HG03108 (cell line): ENCODE measurements at regions not wholly inside any gene's neighbourhood (a gene's known extent, or its start where the extent isn't known, plus 50 kb on each side); places are given as distances from the start of the nearest gene placed in this dataset.
"Not testable (repeated sequence)": the region's sequence is repeated elsewhere in the genome, so short reads cannot be mapped to it uniquely, and the experiment has no call there.

Experiments used
- ATAC-seq: cut with Tn5 transposase; IDR thresholded peaks from one replicate; pipeline ENCODE4 v1.9.1; 2021; ENCODE audit warnings: moderate library complexity; ENCODE audit not compliant: unreplicated experiment

DNA sequence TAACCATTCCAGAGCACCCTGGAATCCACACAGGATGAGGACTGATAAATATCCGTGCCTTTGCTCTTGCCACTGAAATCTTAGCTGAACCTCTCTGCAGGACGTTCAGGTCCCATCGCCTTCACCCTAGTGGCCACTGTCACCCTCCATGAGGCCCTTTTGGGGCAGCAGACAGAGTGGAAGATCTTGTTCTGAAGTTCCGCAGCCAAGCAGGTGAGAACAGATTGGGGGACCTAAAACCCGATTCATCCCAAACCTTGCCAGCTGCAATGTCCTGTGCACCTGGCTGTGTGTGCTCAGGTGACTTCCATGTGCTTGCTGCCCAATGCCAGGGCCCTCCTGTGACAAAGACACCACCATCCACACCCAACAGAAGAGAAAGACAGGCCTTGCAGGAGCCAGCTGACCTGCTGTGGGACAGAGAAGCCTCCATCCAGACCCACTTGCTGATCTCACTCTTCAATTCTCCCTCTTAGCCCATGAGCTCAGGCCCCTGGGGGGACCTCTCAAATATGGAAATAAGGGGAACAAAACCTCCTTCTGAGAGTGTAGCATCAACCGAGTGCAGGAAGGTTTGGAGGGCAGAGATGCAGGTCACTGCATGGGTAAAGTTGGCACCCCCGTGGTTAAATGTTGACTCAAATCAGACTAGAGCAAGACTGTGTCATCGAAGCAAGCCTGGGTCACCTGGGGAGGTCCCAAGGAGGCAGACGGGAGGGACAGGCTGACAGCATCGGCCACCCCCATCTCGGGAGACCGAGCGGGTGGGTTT, 308.7 kb upstream of the DIO3 start:
- ATAC-seq: no peak

DNA sequence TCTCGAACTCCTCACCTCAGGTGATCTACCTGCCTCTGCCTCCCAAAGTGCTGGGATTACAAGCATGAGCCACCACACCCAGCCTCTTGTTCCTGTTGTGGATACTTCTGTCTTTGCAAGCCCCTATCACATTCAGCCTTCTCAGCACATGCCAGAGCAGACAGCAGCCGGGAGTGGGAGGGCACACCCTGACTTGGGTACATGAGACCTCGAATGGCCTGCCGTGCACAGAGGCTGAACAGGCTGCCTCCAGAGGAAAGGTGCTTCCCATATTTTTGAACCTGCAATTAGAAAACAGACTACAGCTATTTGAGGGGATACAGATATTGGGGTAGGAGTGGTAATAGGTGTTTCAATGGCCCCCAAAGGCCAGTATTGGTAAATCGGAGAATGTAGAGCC, 307.3 kb upstream of the DIO3 start:
- ATAC-seq: no peak

DNA sequence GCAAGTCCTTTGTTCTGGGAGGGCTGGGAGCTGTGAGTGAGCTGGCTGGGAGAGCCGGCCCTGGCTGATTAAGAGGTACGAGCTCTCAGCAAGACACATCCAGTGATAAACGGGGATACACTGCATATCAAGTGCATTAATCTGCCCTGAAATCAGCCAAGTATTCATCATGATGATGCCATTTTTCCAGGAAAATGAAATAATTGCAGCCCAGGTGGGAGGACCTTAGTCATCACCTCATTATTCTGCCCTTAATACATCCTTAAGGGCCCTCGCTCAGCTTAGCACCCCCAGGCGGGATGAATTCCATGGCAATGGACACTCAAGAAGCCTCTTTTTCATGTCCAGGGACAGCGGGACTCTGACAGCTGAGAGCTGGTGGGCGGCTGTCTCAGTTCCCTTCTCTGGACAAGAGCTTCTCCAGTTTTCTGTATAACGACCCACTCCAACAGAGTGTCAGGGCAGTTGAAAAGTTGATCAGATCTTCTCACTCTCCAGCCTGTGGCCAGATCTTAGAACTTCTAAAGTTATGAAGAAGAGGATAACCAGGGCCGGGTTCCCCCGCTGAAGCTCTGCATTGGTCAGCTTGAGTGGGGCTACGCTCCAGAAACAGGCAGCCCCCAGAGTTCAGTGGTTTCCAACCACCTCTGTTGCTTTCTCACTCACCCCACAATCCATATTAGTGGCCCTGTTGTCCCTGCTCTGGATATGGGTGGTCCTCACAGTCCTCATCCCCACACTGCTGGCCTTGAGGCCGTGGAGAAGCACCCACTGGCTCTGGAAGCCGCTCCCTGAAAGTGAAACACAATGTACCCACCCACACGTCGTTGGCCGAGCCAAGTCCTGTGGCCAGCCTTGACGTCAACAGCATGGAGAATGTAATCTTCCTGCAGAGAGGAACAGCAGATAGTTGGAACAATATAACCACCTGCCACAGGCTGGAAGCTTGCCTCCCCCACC, 306.2 kb upstream of the DIO3 start:
- no peak for ATAC-seq

- no peak for ATAC-seq
Observed at GRCh38 chr14:101255765-101256125, 305.6 kb upstream of the DIO3 start.

GRCh38 chr14:101256266-101256665, 305.0 kb upstream of the DIO3 start:
- ATAC-seq: no peak

GRCh38 chr14:101257551-101257950, 303.7 kb upstream of the DIO3 start:
- ATAC-seq: no peak

GRCh38 chr14:101259748-101260147, 301.5 kb upstream of the DIO3 start:
- ATAC-seq: no peak

GRCh38 chr14:101266441-101266840, 294.9 kb upstream of the DIO3 start:
- ATAC-seq: not testable (repeated sequence)

DNA sequence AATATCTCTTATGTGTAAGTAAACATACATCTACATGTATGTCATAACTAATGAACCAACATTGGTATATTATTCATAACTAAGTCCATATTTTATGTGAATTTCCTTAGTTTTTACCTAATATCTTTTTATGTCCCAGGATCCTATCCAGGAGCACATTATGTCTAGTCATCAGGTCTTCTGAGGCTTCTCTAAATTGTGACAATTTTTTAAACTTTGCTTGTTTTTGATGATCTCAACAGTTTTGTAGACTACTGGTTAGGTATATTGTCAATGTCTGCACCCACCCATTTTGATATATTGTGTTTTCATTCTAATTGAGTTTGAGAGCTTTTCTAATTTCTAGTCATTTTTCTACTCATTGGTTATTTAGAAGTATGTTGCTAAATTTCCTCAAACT, 288.2 kb upstream of the DIO3 start:
- ATAC-seq: no peak

DNA sequence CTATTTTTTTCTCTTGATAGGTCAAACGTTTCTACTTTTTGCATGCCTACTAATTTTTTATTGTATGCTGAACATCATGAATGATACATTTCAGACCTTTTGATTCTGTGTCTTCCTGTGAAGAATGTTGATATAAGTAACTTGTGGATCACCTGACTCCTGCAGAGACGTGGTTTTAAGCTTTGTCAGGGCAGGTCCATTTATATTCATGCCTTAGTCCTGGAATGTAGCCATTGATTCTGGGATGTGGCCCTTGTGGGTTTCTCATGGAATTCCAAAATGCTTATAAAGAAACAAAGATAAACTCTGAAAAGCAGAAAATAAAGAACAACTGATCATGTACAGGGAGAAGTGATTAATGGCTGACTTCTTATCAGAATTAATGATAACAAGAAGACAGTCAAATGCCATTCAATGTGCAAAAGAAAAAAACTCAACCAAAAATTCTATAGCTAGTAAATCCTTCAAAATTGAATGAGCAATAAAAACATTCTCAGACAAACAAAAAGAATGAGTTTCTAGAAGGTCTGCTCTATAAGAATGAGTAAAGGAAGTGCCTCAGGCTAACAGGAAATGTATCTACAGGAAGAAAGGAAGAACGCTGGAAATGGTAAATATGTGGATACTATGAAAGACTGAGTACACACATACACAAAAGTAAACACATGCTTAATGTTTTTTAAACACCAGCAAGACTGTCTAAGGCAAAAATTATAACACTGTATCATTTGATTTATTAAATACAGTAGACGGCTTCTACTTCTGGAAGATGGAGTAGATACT, 284.8 kb upstream of the DIO3 start:
- ATAC-seq: no peak

GRCh38 chr14:101282418-101282817, 278.9 kb upstream of the DIO3 start:
- ATAC-seq: no peak

DNA sequence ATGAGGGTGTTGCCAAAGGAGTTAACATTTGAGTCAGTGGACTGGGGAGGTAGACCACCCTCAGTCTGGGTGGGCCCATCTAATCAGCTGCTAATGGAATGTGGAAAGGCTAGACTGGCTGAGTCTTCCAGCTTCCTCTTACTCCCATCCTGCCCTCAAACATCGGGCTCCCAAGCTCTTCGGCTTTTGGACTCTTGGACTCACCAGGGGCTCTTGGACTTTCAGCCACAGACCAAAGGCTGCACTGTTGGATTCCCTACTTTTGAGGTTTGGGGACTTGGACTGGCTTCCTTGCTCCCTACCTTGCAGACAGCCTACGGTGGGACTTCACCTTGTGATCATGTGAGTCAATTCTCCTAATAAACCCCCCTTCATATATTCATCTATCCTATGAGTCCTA, 276.6 kb upstream of the DIO3 start:
- no peak for ATAC-seq

DNA sequence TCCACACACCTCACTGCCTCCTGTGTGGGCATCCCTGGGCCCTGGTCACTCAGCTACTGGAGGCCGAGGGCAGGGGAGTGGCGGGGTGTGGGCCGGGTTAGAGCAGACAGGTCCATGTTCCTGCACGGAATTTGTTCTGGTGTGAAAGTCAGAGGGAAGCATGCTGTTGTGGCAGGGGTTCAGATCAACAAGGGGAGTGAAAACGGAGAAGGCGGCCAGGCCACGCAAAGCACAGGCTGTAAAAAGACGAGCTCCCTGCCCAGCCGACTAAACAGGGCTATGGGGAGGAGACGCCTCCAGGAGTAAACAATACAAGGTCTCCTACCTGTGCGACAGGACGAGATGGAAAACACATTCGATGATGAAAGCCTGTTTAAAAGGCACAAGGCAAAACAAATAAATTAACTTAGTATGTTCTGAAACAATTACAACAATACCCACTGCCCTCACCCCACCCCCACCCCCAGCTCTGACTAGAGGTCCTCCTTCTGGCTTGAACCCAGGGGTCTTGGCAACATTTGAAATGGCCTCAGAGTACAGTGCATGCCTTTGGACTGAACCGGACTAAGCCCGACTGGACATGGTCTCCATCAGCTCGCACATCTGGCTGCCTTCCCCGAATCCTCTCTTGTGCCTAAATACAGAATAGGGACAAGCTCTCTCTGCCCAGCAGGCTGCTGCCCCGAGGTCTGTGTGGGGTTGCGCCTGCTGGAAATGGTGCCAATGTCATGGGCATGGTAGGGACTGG, 274.9 kb upstream of the DIO3 start:
- no peak for ATAC-seq

DNA sequence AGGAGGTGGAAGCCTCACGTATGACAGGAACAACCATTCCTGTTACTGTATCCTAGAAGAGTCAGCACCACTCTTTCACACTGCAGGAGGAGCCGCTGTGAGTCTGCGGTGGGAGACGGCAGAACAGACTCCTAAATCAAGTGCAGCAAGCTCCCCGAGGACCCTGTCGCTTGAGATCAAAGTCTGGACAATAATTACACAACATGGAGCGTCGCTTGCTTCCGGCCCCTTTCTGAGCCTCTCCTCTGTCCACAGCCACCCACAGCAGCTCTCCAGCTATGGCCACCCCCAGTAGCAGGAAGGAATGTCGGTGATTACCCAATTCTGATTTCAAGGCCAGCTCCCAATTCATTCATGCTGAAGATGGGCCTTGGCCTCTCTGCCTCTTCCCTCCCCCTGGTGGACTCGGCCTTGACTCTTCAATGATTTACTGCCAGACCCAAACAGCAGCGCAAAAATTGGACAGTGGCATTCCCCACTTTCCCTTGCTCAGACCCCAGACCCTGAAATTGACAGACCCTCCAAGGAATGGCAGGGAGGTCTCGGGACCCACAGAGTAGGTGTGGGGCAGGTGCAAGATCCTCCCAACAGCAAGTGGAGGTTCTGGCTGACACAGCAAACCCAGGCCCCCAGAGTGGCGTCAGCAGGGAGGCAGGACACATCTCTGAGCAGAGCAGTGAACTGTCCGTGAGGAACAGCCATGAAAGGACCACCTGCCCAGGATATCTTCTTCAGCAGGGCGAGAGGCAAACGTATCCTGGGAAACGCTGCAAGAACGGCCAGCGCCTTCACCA, 272.7 kb upstream of the DIO3 start:
- ATAC-seq: no peak

DNA sequence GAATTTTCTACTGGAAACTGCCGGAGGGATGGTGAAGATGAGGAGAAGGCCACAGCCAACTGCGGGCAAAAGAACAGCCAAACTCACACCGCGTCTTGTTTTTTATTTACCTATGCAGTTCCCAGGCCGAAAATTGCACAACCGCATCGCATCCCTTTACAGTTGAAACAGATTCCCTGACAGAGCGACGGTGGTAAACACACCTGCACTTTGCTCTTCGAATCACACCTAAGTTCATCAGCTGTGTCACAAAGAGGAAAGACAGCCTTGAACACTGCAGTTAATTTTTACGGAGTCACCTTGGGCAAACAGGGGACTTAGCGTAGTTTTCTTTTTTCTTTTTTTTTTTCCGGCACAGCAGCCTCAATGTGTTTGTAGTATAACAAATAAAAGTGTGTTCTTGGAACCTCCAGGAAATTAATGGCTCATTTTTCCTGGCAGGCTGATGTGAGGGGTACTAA, 272.0 kb upstream of the DIO3 start:
- no peak for ATAC-seq

GRCh38 chr14:101289911-101290310, 271.4 kb upstream of the DIO3 start:
- no peak for ATAC-seq

- no peak for ATAC-seq
Observed at GRCh38 chr14:101290611-101291010, 270.7 kb upstream of the DIO3 start.

DNA sequence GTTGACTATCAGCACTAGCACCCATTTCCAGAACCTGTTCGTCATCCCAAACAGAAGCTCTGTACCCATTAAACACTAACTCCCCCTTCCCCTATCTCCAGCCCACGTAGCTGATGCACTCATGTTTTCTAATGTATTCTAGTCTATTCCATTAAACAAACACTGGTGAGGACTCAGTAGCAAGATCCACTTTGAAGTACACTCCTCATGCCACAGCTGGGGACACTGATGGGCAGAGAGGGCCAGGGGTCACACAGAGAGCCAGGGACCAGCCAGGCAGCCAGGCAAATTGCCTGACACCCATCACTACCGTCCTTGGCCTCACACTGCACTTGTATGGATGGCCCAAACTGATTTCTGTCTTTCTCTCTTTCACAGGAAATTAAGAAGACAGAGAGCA, 269.9 kb upstream of the DIO3 start:
- ATAC-seq: no peak

GRCh38 chr14:101292448-101292847, 268.8 kb upstream of the DIO3 start:
- ATAC-seq: no peak

DNA sequence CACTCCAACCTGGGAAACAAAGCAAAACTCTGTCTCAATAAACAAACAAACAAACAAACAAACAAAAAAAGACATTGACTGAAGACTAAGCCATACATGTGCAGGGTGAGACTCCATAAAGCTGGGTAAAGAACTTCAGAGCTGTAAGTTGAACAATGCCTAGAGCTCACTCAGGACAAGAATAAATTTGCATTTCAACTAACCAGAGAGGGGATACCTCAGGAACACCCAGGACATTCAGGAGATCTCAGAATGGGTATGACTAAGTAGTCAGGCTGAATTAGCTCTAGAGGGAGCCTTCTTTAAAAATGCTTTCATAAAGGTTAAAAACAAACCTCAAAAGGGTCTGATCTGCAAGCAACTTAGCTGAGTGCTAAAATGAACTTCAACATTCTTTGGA, 267.7 kb upstream of the DIO3 start:
- no peak for ATAC-seq
